Astrocyte (in vitro differentiated cells and primary cell): ENCODE measurements at regions not wholly inside any gene's neighbourhood (a gene's known extent, or its start where the extent isn't known, plus 50 kb on each side); places are given as distances from the start of the nearest gene placed in this dataset.
A peak's percentile ranks its signal among the peaks of the same experiment; 100 is the strongest.

Experiments
- DNase-seq: peaks from one replicate; pipeline ENCODE4 v3.0.0-alpha.2; 2010; ENCODE audit warnings: low read depth
- FAIRE-seq: peaks from 2 replicates; lab custom pipeline; 2011; peaks lifted over from hg19 to GRCh38; lab: Jason Lieb, UNC
- H2AFZ ChIP-seq: 2 replicates; pipeline ENCODE4 v1.6.0; 2012; ENCODE audit warnings: low read depth, low read length, inconsistent platforms
- H3K27ac ChIP-seq: 2 replicates; pipeline ENCODE4 v1.5.1; 2011; ENCODE audit warnings: low read depth, low read length, inconsistent platforms
- H3K27me3 ChIP-seq: 2 replicates; pipeline ENCODE4 v1.6.0; 2011; ENCODE audit warnings: low read length, inconsistent platforms; ENCODE audit not compliant: insufficient read depth
- H3K36me3 ChIP-seq: 2 replicates; pipeline ENCODE4 v1.5.1; 2011; ENCODE audit warnings: low read length, inconsistent platforms; ENCODE audit not compliant: insufficient read depth
- H3K4me1 ChIP-seq: 2 replicates; pipeline ENCODE4 v1.5.1; 2011; ENCODE audit warnings: low read length, inconsistent platforms; ENCODE audit not compliant: insufficient read depth
- H3K4me2 ChIP-seq: 2 replicates; pipeline ENCODE4 v1.6.0; 2012; ENCODE audit warnings: low read length, inconsistent platforms
- H3K4me3 ChIP-seq: 2 replicates; pipeline ENCODE4 v1.5.1; 2011; ENCODE audit warnings: low read depth, mild to moderate bottlenecking, low read length, inconsistent platforms; ENCODE audit not compliant: insufficient read depth
- H3K79me2 ChIP-seq: 2 replicates; pipeline ENCODE4 v1.6.0; 2012; ENCODE audit warnings: mild to moderate bottlenecking, low read length, inconsistent platforms; ENCODE audit not compliant: insufficient read depth
- H3K9ac ChIP-seq: 2 replicates; pipeline ENCODE4 v1.6.0; 2012; ENCODE audit warnings: mild to moderate bottlenecking, low read length, inconsistent platforms
- H3K9me3 ChIP-seq: 2 replicates; pipeline ENCODE4 v1.5.1; 2012; ENCODE audit warnings: low read depth, mild to moderate bottlenecking, low read length, inconsistent platforms; ENCODE audit not compliant: insufficient read depth
- H4K20me1 ChIP-seq: 2 replicates; pipeline ENCODE4 v1.6.0; 2012; ENCODE audit warnings: low read length, inconsistent platforms; ENCODE audit not compliant: insufficient read depth
- H3K27ac Mint-ChIP-seq: one replicate; pipeline ENCODE4 v1.8.0; 2021; ENCODE audit warnings: mild to moderate bottlenecking, mixed read lengths; ENCODE audit not compliant: unreplicated experiment
- H3K27me3 Mint-ChIP-seq: one replicate; pipeline ENCODE4 v1.8.0; 2021; ENCODE audit warnings: low read depth, mixed read lengths; ENCODE audit not compliant: unreplicated experiment
- H3K36me3 Mint-ChIP-seq: one replicate; pipeline ENCODE4 v1.8.0; 2021; ENCODE audit warnings: low read depth, mixed read lengths; ENCODE audit not compliant: unreplicated experiment
- H3K4me1 Mint-ChIP-seq: one replicate; pipeline ENCODE4 v1.8.0; 2021; ENCODE audit warnings: low read depth, mixed read lengths; ENCODE audit not compliant: unreplicated experiment
- H3K4me3 Mint-ChIP-seq: one replicate; pipeline ENCODE4 v1.8.0; 2021; ENCODE audit warnings: mild to moderate bottlenecking, moderate library complexity, mixed read lengths; ENCODE audit not compliant: unreplicated experiment
- H3K9me3 Mint-ChIP-seq: one replicate; pipeline ENCODE4 v1.8.0; 2021; ENCODE audit warnings: mild to moderate bottlenecking, mixed read lengths; ENCODE audit not compliant: unreplicated experiment
- CTCF ChIP-seq: IDR thresholded peaks from 2 replicates; pipeline ENCODE4 v1.5.1; 2011; ENCODE audit warnings: low read depth, mild to moderate bottlenecking, inconsistent platforms, low read length, moderate library complexity; ENCODE audit not compliant: insufficient read depth
- EZH2 ChIP-seq: IDR thresholded peaks from 2 replicates; pipeline ENCODE4 v1.6.1; 2012; ENCODE audit warnings: mild to moderate bottlenecking, low read length, inconsistent platforms; ENCODE audit not compliant: insufficient read depth

DNA sequence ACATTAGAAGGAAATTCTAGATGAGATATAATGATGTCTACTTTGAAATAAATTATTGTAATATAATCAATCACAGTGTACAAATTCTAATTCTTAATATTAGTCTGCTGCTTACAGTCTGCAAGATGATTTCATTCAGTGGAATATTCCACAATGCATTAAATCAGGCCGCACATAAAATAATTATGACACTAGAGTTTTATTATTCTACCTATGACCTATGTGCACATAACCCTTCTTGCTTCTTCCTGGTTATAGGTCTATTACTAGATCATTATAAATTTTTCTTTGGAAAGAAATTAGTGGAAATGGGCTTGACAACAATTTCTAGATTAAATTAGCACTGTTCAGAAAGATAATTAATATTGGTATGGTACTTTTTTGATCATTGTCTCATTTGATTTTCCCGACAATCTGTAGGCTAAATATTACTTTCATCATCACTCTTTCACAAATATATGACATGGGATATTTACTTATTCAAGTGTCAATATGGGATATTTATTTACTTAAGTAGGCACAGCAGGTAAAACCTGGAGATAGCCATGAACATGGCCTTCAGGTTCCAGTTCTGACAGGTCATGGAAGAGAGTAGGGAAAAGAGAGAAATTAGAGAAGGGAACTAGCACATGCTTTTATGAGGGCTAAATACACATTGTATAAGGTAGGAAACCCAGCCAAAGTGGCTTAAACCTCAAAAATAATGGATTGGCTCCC lies 476.4 kb downstream of the TOX3 start:
- Histone ChIP-seq H3K4me2 (no peak overlapping the region), H2AFZ (no peak overlapping the region), H3K27ac (no peak overlapping the region), H3K4me1 (no peaks in the 10 kb centered on the region), H3K27me3 (no peaks in the 10 kb centered on the region), H3K79me2 (no peaks in the 10 kb centered on the region), H3K9me3 (no peaks in the 10 kb centered on the region), H3K4me3 (no peak overlapping the region), H3K9ac (no peak overlapping the region), H3K36me3 (no peaks in the 10 kb centered on the region), H4K20me1 (no peaks in the 10 kb centered on the region)
- FAIRE-seq (no peak), DNase-seq (no peak)
- H3K9me3 Mint-ChIP-seq = no peaks in the 10 kb centered on the region
- no peaks in the 10 kb centered on the region for H3K4me1 Mint-ChIP-seq
- H3K27me3 Mint-ChIP-seq = no peaks in the 10 kb centered on the region
- no peak overlapping the region for H3K4me3 Mint-ChIP-seq
- H3K27ac Mint-ChIP-seq = no peak overlapping the region
- no peak for TF ChIP-seq EZH2
- no peak for TF ChIP-seq CTCF
- no peaks in the 10 kb centered on the region for H3K36me3 Mint-ChIP-seq

GRCh38 chr16:52069866-52070265 lies 477.1 kb downstream of the TOX3 start:
- FAIRE-seq = peak; percentile 60

More at GRCh38 chr16:52069866-52070265, 477.1 kb downstream of the TOX3 start:
- no peak overlapping the region for H2AFZ ChIP-seq
- no peak overlapping the region for H3K4me2 ChIP-seq
- H3K4me3 ChIP-seq = no peak overlapping the region
- H3K4me1 ChIP-seq = no peaks in the 10 kb centered on the region
- no peaks in the 10 kb centered on the region for H3K36me3 Mint-ChIP-seq
- H3K27me3 ChIP-seq = no peaks in the 10 kb centered on the region
- H3K4me1 Mint-ChIP-seq = no peaks in the 10 kb centered on the region
- H3K27ac Mint-ChIP-seq = no peak overlapping the region
- peak; percentile 53 for TF ChIP-seq CTCF
- no peak for TF ChIP-seq EZH2
- no peak overlapping the region for H3K4me3 Mint-ChIP-seq
- no peaks in the 10 kb centered on the region for H3K79me2 ChIP-seq
- no peaks in the 10 kb centered on the region for H4K20me1 ChIP-seq
- no peaks in the 10 kb centered on the region for H3K36me3 ChIP-seq
- no peak overlapping the region for H3K9ac ChIP-seq
- H3K9me3 Mint-ChIP-seq = no peaks in the 10 kb centered on the region
- DNase-seq = peak; percentile 14
- H3K9me3 ChIP-seq = no peaks in the 10 kb centered on the region
- H3K27ac ChIP-seq = no peak overlapping the region
- H3K27me3 Mint-ChIP-seq = no peaks in the 10 kb centered on the region
